Choroid plexus epithelial cell (primary cell): ENCODE measurements at regions not wholly inside any gene's neighbourhood (a gene's known extent, or its start where the extent isn't known, plus 50 kb on each side); places are given as distances from the start of the nearest gene placed in this dataset.
A peak's percentile ranks its signal among the peaks of the same experiment; 100 is the strongest.

ENCODE experiments used
- DNase-seq: peaks from one replicate; pipeline ENCODE4 v3.0.0-alpha.2; 2010; ENCODE audit warnings: low read depth
- H3K4me3 ChIP-seq: 2 replicates; pipeline ENCODE4 v1.5.1; 2011; ENCODE audit warnings: low read depth, mild to moderate bottlenecking, control low read depth, low read length, moderate library complexity
- CTCF ChIP-seq: conservative IDR thresholded peaks from 2 replicates; pipeline ENCODE4 v1.5.1; 2011; ENCODE audit warnings: low read depth, mild to moderate bottlenecking, control low read depth, inconsistent platforms, low read length, moderate library complexity

- DNase-seq = peak; percentile 31
- no peak overlapping the region for H3K4me3 ChIP-seq
- no peak for TF ChIP-seq CTCF
Observed at GRCh38 chr6:93794166-93794565, 374.8 kb upstream of the EPHA7 start.

GRCh38 chr6:93792746-93793145 is 373.4 kb upstream of the EPHA7 start:
- no peak for TF ChIP-seq CTCF
- peak; percentile 83 for DNase-seq
- no peak overlapping the region for H3K4me3 ChIP-seq

- DNase-seq = peak; percentile 38
- TF ChIP-seq CTCF = no peak
- H3K4me3 ChIP-seq = no peak overlapping the region
Observed at GRCh38 chr6:93790981-93791380, 371.6 kb upstream of the EPHA7 start.

- peak; percentile 45 for DNase-seq
- H3K4me3 ChIP-seq = no peak overlapping the region
- no peak for TF ChIP-seq CTCF
Observed at GRCh38 chr6:93789532-93789931, 370.2 kb upstream of the EPHA7 start.

GRCh38 chr6:93787841-93788240 is 368.5 kb upstream of the EPHA7 start:
- H3K4me3 ChIP-seq = no peak overlapping the region
- TF ChIP-seq CTCF = no peak
- peak; percentile 80 for DNase-seq

GRCh38 chr6:93786474-93787330 is 367.3 kb upstream of the EPHA7 start:
- no peak overlapping the region for H3K4me3 ChIP-seq
- peak; percentile 78 for DNase-seq
- TF ChIP-seq CTCF = no peak

- DNase-seq = peak; percentile 41
- TF ChIP-seq CTCF = no peak
- H3K4me3 ChIP-seq = peak overlapping the region; percentile 22
Observed at GRCh38 chr6:93785694-93786030, 366.3 kb upstream of the EPHA7 start.
